HEK293 (cell line): ENCODE measurements at regions not wholly inside any gene's neighbourhood (a gene's known extent, or its start where the extent isn't known, plus 50 kb on each side); places are given as distances from the start of the nearest gene placed in this dataset.

Experiments
- CTCF ChIA-PET: fragments of 350-600 bp; formaldehyde crosslinking; extraction: SDS; loops from one replicate; lab custom pipeline; 2021; ENCODE audit warnings: antibody characterized with exemption; lab: Yijun Ruan, JAX
- POLR2A ChIA-PET: fragments of 300-600 bp; formaldehyde crosslinking; extraction: SDS; loops from one replicate; lab custom pipeline; 2020; ENCODE audit warnings: antibody characterized with exemption, inconsistent platforms; lab: Yijun Ruan, JAX
- H3K27ac ChIP-seq: fragments of 200-500 bp; sonication (Bioruptor generic); 2 replicates; pipeline ENCODE4 v1.5.1; 2014; ENCODE audit warnings: low read depth, low read length, control low read depth, inconsistent platforms; ENCODE audit errors: extremely low read depth
- H3K36me3 ChIP-seq, 2 experiments: fragments of 200-500 bp in 1 of 2; sonication (Bioruptor generic) in 1 of 2; 1 replicate in 1 of 2; 2 replicates in 1 of 2; pipeline ENCODE4 v1.5.1; 2014 to 2017; ENCODE audit warnings: inconsistent platforms in 2 of 2, low read length in 2 of 2; ENCODE audit not compliant: control insufficient read depth in 2 of 2, insufficient read depth in 1 of 2
- H3K4me1 ChIP-seq: fragments of 200-500 bp; sonication (Bioruptor generic); 2 replicates; pipeline ENCODE4 v1.5.1; 2014; ENCODE audit warnings: mild to moderate bottlenecking, low read length, inconsistent platforms; ENCODE audit not compliant: control insufficient read depth, insufficient read depth
- H3K4me3 ChIP-seq: 2 replicates; pipeline ENCODE4 v1.5.1; 2011; ENCODE audit warnings: low read depth, mild to moderate bottlenecking, control low read depth, low read length, moderate library complexity
- H3K9me3 ChIP-seq: fragments of 200-500 bp; sonication (Bioruptor generic); 2 replicates; pipeline ENCODE4 v1.5.1; 2014; ENCODE audit warnings: low read depth, low read length, inconsistent platforms; ENCODE audit not compliant: control insufficient read depth, insufficient read depth
- AEBP2 ChIP-seq: fragments of 450-650 bp; formaldehyde crosslinking; IDR thresholded peaks from 2 replicates; pipeline ENCODE4 v1.5.1; 2016; ENCODE audit warnings: missing biosample characterization, missing genetic modification characterization, borderline replicate concordance
- ELK4 ChIP-seq: IDR thresholded peaks from 2 replicates; pipeline ENCODE4 v1.6.1; 2011; ENCODE audit warnings: mild to moderate bottlenecking, low read depth, low read length, borderline replicate concordance
- FEZF1 ChIP-seq: fragments of 450-650 bp; formaldehyde crosslinking; IDR thresholded peaks from 2 replicates; pipeline ENCODE4 v1.5.1; 2016; ENCODE audit warnings: missing biosample characterization, missing genetic modification characterization
- OSR2 ChIP-seq: fragments of 450-650 bp; formaldehyde crosslinking; IDR thresholded peaks from 2 replicates; pipeline ENCODE4 v1.5.1; 2016; ENCODE audit warnings: missing biosample characterization, missing genetic modification characterization
- ZBTB8A ChIP-seq: fragments of 450-650 bp; formaldehyde crosslinking; IDR thresholded peaks from 2 replicates; pipeline ENCODE4 v1.5.1; 2016; ENCODE audit warnings: missing biosample characterization, missing genetic modification characterization
- ZFHX2 ChIP-seq: fragments of 450-650 bp; formaldehyde crosslinking; conservative IDR thresholded peaks from 2 replicates; pipeline ENCODE4 v1.5.1; 2016; ENCODE audit warnings: missing biosample characterization, missing genetic modification characterization
- ZFP37 ChIP-seq: fragments of 450-650 bp; formaldehyde crosslinking; IDR thresholded peaks from 2 replicates; pipeline ENCODE4 v1.5.1; 2016; ENCODE audit warnings: missing biosample characterization, missing genetic modification characterization
- ZNF26 ChIP-seq: fragments of 450-650 bp; formaldehyde crosslinking; IDR thresholded peaks from 2 replicates; pipeline ENCODE4 v1.5.1; 2016; ENCODE audit warnings: missing biosample characterization, missing genetic modification characterization
- ZNF311 ChIP-seq: fragments of 450-650 bp; formaldehyde crosslinking; IDR thresholded peaks from 2 replicates; pipeline ENCODE4 v1.5.1; 2017; ENCODE audit warnings: missing biosample characterization, missing genetic modification characterization, borderline replicate concordance
- ZNF341 ChIP-seq: fragments of 450-650 bp; formaldehyde crosslinking; IDR thresholded peaks from 2 replicates; pipeline ENCODE4; 2016; ENCODE audit warnings: low read depth, missing biosample characterization, missing genetic modification characterization
- ZNF426 ChIP-seq: fragments of 450-650 bp; formaldehyde crosslinking; IDR thresholded peaks from 2 replicates; pipeline ENCODE4 v1.5.1; 2017; ENCODE audit warnings: missing biosample characterization, missing genetic modification characterization, mild to moderate bottlenecking, inconsistent platforms, moderate library complexity
- ZNF530 ChIP-seq: fragments of 450-650 bp; formaldehyde crosslinking; IDR thresholded peaks from 2 replicates; pipeline ENCODE4 v1.5.1; 2016; ENCODE audit warnings: low read depth, missing biosample characterization, missing genetic modification characterization
- ZNF664 ChIP-seq: fragments of 450-650 bp; formaldehyde crosslinking; IDR thresholded peaks from 2 replicates; pipeline ENCODE4 v1.5.1; 2016; ENCODE audit warnings: missing biosample characterization, missing genetic modification characterization
- ZNF707 ChIP-seq: fragments of 450-650 bp; formaldehyde crosslinking; IDR thresholded peaks from 2 replicates; pipeline ENCODE4 v1.5.1; 2016; ENCODE audit warnings: missing biosample characterization, missing genetic modification characterization
- ZNF837 ChIP-seq: fragments of 450-650 bp; formaldehyde crosslinking; IDR thresholded peaks from 2 replicates; pipeline ENCODE4 v1.5.1; 2016; ENCODE audit warnings: missing biosample characterization, missing genetic modification characterization
- ZSCAN5A ChIP-seq: fragments of 450-650 bp; formaldehyde crosslinking; IDR thresholded peaks from 2 replicates; pipeline ENCODE4 v1.5.1; 2016; ENCODE audit warnings: missing biosample characterization, missing genetic modification characterization
- TF ChIP-seq, protein P1 (sequence below): fragments of 450-650 bp; formaldehyde crosslinking; IDR thresholded peaks from 2 replicates; pipeline ENCODE4 v1.5.1; 2016; ENCODE audit warnings: missing biosample characterization, missing genetic modification characterization
- TF ChIP-seq, protein P2 (sequence below): fragments of 450-650 bp; formaldehyde crosslinking; IDR thresholded peaks from 2 replicates; pipeline ENCODE4 v1.5.1; 2016; ENCODE audit warnings: missing biosample characterization, missing genetic modification characterization
- TF ChIP-seq, protein P3 (sequence below): fragments of 450-650 bp; formaldehyde crosslinking; IDR thresholded peaks from 2 replicates; pipeline ENCODE4 v1.5.1; 2016; ENCODE audit warnings: missing biosample characterization, missing genetic modification characterization

GRCh38 chr4:15374656-15375055, 53.2 kb upstream of the C1QTNF7 start:
- Histone ChIP-seq H3K4me3 (no peak overlapping the region), H3K4me1 (no peaks in the 10 kb centered on the region), H3K27ac (no peak overlapping the region), H3K9me3 (no peaks in the 10 kb centered on the region), H3K36me3 (no peaks in the 10 kb centered on the region)
- CTCF ChIA-PET, result no interaction called here
- POLR2A ChIA-PET, result no interaction called here
- TF ChIP-seq, protein P1, sequence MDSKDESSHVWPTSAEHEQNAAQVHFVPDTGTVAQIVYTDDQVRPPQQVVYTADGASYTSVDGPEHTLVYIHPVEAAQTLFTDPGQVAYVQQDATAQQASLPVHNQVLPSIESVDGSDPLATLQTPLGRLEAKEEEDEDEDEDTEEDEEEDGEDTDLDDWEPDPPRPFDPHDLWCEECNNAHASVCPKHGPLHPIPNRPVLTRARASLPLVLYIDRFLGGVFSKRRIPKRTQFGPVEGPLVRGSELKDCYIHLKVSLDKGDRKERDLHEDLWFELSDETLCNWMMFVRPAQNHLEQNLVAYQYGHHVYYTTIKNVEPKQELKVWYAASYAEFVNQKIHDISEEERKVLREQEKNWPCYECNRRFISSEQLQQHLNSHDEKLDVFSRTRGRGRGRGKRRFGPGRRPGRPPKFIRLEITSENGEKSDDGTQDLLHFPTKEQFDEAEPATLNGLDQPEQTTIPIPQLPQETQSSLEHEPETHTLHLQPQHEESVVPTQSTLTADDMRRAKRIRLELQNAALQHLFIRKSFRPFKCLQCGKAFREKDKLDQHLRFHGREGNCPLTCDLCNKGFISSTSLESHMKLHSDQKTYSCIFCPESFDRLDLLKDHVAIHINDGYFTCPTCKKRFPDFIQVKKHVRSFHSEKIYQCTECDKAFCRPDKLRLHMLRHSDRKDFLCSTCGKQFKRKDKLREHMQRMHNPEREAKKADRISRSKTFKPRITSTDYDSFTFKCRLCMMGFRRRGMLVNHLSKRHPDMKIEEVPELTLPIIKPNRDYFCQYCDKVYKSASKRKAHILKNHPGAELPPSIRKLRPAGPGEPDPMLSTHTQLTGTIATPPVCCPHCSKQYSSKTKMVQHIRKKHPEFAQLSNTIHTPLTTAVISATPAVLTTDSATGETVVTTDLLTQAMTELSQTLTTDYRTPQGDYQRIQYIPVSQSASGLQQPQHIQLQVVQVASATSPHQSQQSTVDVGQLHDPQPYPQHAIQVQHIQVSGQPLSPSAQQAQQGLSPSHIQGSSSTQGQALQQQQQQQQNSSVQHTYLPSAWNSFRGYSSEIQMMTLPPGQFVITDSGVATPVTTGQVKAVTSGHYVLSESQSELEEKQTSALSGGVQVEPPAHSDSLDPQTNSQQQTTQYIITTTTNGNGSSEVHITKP (tag by site-specific recombination), result no peak
- no peak for TF ChIP-seq ZNF707 (tag by site-specific recombination)
- TF ChIP-seq, protein P2, sequence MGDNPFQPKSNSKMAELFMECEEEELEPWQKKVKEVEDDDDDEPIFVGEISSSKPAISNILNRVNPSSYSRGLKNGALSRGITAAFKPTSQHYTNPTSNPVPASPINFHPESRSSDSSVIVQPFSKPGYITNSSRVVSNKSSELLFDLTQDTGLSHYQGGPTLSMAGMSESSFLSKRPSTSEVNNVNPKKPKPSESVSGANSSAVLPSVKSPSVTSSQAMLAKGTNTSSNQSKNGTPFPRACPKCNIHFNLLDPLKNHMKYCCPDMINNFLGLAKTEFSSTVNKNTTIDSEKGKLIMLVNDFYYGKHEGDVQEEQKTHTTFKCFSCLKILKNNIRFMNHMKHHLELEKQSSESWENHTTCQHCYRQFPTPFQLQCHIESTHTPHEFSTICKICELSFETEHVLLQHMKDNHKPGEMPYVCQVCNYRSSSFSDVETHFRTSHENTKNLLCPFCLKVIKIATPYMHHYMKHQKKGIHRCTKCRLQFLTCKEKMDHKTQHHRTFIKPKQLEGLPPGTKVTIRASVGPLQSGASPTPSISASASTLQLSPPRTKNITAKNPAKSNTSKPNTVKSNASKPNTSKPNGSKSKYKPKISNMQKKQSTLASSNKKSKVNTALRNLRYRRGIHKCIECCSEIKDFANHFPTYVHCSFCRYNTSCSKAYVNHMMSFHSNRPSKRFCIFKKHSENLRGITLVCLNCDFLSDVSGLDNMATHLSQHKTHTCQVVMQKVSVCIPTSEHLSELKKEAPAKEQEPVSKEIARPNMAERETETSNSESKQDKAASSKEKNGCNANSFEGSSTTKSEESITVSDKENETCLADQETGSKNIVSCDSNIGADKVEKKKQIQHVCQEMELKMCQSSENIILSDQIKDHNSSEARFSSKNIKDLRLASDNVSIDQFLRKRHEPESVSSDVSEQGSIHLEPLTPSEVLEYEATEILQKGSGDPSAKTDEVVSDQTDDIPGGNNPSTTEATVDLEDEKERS, result no peak
- TF ChIP-seq OSR2 (tag by site-specific recombination), result no peak
- no peak for TF ChIP-seq ZSCAN5A
- no peak for TF ChIP-seq ZNF664 (tag by site-specific recombination)
- no peak for TF ChIP-seq ZNF837 (tag by site-specific recombination)
- no peak for TF ChIP-seq ZFP37 (tag by site-specific recombination)
- no peak for TF ChIP-seq ZNF341 (tag by site-specific recombination)
- no peak for TF ChIP-seq ZNF26 (tag by site-specific recombination)
- TF ChIP-seq, protein P3, sequence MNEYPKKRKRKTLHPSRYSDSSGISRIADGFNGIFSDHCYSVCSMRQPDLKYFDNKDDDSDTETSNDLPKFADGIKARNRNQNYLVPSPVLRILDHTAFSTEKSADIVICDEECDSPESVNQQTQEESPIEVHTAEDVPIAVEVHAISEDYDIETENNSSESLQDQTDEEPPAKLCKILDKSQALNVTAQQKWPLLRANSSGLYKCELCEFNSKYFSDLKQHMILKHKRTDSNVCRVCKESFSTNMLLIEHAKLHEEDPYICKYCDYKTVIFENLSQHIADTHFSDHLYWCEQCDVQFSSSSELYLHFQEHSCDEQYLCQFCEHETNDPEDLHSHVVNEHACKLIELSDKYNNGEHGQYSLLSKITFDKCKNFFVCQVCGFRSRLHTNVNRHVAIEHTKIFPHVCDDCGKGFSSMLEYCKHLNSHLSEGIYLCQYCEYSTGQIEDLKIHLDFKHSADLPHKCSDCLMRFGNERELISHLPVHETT, result no peak
- no peak for TF ChIP-seq ZNF530 (tag by site-specific recombination)
- TF ChIP-seq, all 188 proteins: peak for 0

DNA sequence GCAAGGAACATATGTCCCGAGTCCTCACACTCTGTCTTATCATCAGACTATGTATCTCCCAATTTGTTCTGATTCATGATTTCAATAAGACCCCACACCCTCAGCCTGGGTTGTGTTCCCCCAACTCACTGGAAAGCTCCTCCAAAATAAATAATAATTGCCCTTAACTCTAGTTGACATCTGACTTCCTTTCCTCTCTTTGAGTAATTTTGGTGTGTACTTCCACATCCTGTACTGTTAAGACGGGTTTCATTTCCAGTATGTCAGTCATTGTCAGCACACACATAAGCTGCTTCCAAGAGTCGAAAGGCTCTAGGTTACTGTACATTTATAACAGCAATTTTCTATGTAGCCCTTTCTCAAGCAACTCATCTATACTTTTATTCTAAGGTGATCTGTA, 52.2 kb upstream of the C1QTNF7 start:
- CTCF ChIA-PET, result no interaction called here

More for the DNA sequence above, 52.2 kb upstream of the C1QTNF7 start:
- Histone ChIP-seq H3K9me3 (no peaks in the 10 kb centered on the region), H3K27ac (no peak overlapping the region), H3K4me3 (no peak overlapping the region), H3K4me1 (no peaks in the 10 kb centered on the region), H3K36me3 (no peaks in the 10 kb centered on the region)
- no peak for TF ChIP-seq AEBP2 (tag by site-specific recombination)
- TF ChIP-seq ZBTB8A (tag by site-specific recombination), result no peak
- TF ChIP-seq FEZF1, result no peak
- TF ChIP-seq ZNF426 (tag by site-specific recombination), result no peak
- no peak for TF ChIP-seq ELK4
- no peak for TF ChIP-seq ZNF311
- TF ChIP-seq ZFHX2 (tag by site-specific recombination), result no peak
- POLR2A ChIA-PET, result no interaction called here
